ENCODE measurements at regions not wholly inside any gene's neighbourhood (a gene's known extent, or its start where the extent isn't known, plus 50 kb on each side); places are given as distances from the start of the nearest gene placed in this dataset.
"Not testable (repeated sequence)": the region's sequence is repeated elsewhere in the genome, so short reads cannot be mapped to it uniquely, and the experiment has no call there.

GRCh38 chr16:55015181-55015913 lies 84.7 kb downstream of the IRX5 start:
- DNase-seq (ENCODE audit: low spot score) = no peak

- DNase-seq (ENCODE audit: low spot score) = no peak
These were observed 85.8 kb downstream of the IRX5 start for GRCh38 chr16:55016515-55016914.

- no peak for DNase-seq (ENCODE audit: low spot score)
These were observed 86.7 kb downstream of the IRX5 start for GRCh38 chr16:55017321-55017720.

GRCh38 chr16:55018881-55019280 lies 88.2 kb downstream of the IRX5 start:
- DNase-seq (ENCODE audit: low spot score) = no peak

- no peak for DNase-seq (ENCODE audit: low spot score)
These were observed 88.9 kb downstream of the IRX5 start for GRCh38 chr16:55019419-55020131.

DNA sequence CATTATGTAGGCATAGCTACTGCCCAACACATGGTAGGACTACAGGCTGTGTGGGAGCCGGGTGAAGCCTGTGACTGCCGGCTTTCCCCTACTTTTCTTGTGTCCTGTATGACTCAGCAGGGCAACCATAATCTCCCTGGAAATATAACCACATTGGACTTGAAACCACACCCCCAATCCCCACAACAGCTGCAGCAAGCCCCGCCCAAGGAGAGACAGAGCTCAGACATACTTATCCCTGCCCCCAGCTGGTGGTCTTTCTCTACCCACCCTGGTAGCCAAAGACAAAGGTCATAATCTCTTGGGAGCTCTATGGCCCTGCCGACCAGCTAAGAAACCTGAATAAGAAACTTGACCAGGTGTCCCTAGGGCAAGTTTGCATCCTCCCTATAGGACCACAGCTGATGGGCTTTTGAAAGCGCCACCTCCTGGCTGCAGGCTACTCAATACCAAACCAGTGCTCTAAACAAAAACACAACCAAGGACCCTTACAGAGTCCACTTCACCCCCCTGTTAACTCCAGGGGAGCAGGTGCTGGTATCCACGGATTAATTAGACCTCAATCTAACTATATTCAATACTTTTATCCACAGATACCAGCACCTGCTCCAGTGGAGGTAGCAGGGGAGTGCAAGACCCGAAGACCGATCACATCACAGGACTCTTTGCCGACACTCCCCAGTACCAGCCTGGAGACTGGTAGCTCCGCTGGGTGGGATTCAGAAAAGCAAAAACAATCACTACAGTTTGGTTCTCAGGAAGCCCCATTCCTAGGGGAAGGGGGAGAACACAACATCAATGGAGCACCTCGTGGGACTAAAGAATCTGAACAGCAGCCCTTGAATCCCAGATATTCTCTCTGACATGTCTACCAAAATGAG lies 91.2 kb downstream of the IRX5 start:
- peak; percentile 49 for DNase-seq (ENCODE audit: low spot score)

DNA sequence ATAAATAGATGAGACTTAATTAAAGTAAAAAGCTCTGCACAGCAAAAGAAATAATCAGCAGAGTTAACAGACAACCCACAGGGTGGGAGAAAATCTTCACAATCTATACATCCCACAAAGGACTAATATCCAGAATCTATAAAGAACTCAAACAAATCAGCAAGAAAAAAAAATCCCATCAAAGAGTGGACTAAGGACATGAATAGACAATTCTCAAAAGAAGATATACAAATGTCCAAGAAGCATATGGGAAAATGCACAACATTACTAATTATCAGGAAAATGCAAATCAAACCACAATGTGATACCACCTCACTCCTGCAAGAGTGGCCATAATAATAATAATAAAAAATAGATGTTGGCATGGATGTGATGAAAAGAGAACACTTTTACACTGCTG lies 96.6 kb downstream of the IRX5 start:
- DNase-seq (ENCODE audit: low spot score) = not testable (repeated sequence)

DNA sequence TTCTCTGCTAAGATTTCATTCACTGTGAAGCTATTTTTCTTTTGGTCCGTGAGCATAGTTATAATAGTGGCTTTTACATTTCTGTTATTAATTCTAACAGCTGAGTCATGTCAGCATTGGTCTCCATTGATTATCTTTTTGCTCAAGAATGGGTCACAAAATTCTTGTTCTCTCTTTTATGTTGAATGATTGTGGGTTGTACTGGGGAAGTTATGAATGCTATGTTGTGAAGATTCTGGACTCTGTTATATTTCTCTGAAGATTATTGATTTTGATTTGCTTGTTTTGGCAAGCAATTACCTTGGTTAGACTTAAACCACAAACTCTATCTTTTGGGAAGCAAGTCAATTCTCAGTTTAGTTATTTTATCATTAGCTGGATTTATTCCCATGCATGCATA lies 98.8 kb downstream of the IRX5 start:
- DNase-seq (ENCODE audit: low spot score) = no peak

DNA sequence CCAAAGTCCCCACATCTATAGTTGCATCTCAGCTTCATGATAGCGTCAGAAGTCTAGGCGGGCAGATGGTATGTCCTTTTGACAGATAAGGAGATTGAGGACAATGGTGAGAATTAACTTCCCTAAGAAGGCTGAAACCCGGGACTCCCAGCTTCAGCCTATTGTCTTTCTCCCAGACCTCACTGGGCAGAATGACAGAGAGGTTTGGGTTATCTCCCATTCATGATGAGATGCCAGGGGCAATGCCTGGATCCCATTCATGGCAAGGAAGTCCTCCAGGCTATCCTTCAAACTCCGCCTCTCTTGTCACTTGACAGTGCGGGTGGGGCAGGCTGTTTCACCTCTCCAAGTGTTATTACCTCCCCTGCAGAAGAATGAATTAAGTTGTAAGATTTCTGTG lies 100.3 kb downstream of the IRX5 start:
- no peak for DNase-seq (ENCODE audit: low spot score)

GRCh38 chr16:55031481-55031880 lies 100.8 kb downstream of the IRX5 start:
- no peak for DNase-seq (ENCODE audit: low spot score)

GRCh38 chr16:55033225-55034156 lies 102.8 kb downstream of the IRX5 start:
- no peak for DNase-seq (ENCODE audit: low spot score)

- DNase-seq (ENCODE audit: low spot score) = peak; percentile 57
These were observed 104.4 kb downstream of the IRX5 start for GRCh38 chr16:55035029-55035428.

DNA sequence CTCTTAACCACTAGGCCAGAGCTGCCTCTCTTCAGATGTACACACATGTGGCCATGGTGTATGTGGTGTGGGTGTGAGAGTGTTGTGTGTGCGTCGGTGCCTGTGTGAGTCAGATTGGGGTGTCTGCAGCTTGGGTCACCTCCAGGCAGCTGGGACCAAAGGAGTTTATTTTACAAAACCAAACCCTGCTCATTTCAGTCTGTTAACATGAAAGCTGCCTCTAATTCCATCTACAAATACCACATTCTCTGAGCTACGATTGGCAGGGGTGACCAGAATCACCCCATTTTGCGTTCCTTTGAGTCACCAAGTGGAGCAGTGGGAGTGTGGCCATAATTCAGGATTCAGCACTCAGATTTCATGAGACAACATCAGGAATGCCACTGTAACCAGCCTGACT lies 105.3 kb downstream of the IRX5 start:
- DNase-seq (ENCODE audit: low spot score) = no peak

GRCh38 chr16:55036371-55036821 lies 105.7 kb downstream of the IRX5 start:
- DNase-seq (ENCODE audit: low spot score) = no peak

DNA sequence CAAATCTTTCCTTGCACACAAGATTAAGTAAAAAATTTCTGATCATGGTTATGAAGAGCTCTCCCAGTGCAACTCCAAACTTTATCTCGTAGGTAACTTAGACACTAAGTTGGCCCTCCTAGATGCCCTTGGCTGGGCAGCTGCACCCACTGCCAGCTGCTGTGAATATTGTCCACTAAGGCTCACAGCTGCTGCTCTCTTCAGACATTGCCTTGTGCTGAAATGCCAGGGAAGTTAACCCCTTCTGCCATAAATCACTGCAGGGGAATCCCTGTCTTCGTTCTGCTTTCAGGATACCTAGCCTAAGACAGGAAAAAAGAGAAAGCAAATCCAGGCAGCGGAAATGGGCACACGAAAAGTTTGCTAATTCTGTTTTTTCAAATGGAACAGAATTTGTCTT lies 106.4 kb downstream of the IRX5 start:
- DNase-seq (ENCODE audit: low spot score) = no peak

GRCh38 chr16:55037966-55038365 lies 107.3 kb downstream of the IRX5 start:
- DNase-seq (ENCODE audit: low spot score) = no peak

- DNase-seq (ENCODE audit: low spot score) = no peak
These were observed 108.4 kb downstream of the IRX5 start for GRCh38 chr16:55039042-55039441.

- DNase-seq (ENCODE audit: low spot score) = no peak
These were observed 108.8 kb downstream of the IRX5 start for GRCh38 chr16:55039511-55039910.

- no peak for DNase-seq (ENCODE audit: low spot score)
These were observed 109.3 kb downstream of the IRX5 start for GRCh38 chr16:55039931-55040330.

GRCh38 chr16:55040366-55041086 lies 109.9 kb downstream of the IRX5 start:
- DNase-seq (ENCODE audit: low spot score) = no peak
